ENCODE measurements at regions not wholly inside any gene's neighbourhood (a gene's known extent, or its start where the extent isn't known, plus 50 kb on each side); places are given as distances from the start of the nearest gene placed in this dataset.

DNA sequence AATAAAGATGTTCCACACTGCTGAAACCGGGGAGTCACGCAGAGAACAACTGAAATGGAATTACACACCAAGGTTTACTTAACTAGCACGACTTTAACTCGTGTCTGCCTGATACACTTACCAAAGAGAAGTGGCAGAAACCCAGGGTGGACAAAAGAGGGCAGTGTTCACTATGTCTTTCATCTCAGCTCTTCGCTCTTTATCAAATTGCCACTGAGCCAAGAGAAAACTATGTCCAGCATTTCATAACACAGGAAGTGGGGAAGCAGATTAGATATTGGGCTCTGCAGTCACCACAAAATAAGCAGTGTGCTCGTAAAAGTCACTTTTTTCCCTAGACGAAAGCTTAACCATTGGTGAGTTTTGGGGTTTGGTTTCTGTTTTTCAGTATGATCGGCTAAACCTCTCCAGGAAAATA is 155.7 kb downstream of the CHIC2 start:
- Histone ChIP-seq H3K9me3 (replicated peaks in 1 of 2; ENCODE audit: control insufficient read depth in 1 of 2, insufficient read depth in 1 of 2, low read length in 2 of 2) (no peaks in the 10 kb centered on the region), H3K4me2 (replicated peaks; ENCODE audit: extremely low read depth, low read length, poor library complexity, severe bottlenecking) (peak overlapping the region; percentile 74), H3K9ac (ENCODE audit: insufficient read depth, low read length, poor library complexity, severe bottlenecking) (peak overlapping the region; percentile 48), H4K20me1 (ENCODE audit: insufficient read depth, low read length) (no peaks in the 10 kb centered on the region), H3K4me3 (replicated peaks in 1 of 3; ENCODE audit: low read depth in 2 of 3, low read length in 3 of 3) (peak overlapping the region; percentile 14 to 79 (median 67)), H3K4me1 (ENCODE audit: control insufficient read depth in 1 of 2, insufficient read depth in 2 of 2, low read length in 2 of 2) (peaks cover 42 to 49% of the 10 kb centered on the region in 2 donors), H3K27ac (ENCODE audit: low read depth in 1 of 2, low read length in 2 of 2) (peak overlapping the region in 1 of 2 donors; percentile 64), H3K36me3 (replicated peaks in 1 of 2; ENCODE audit: control insufficient read depth in 1 of 2, insufficient read depth in 2 of 2, low read length in 2 of 2) (no peaks in the 10 kb centered on the region), H2AFZ (ENCODE audit: insufficient read depth, low read depth, low read length, poor library complexity, severe bottlenecking) (peak overlapping the region; percentile 54), H3K79me2 (ENCODE audit: insufficient read depth, low read length) (no peaks in the 10 kb centered on the region), H3K27me3 (ENCODE audit: control insufficient read depth in 2 of 2, insufficient read depth in 2 of 2, low read length in 2 of 2) (peaks cover 16 to 21% of the 10 kb centered on the region in 2 donors)
- Mint-ChIP-seq H3K36me3 (no peaks in the 10 kb centered on the region), H3K9me3 (no peaks in the 10 kb centered on the region), H3K27me3 (ENCODE audit: low read depth in 3 of 3) (peaks cover 4 to 13% (median 13%) of the 10 kb centered on the region in 3 donors), H3K27ac (peak overlapping the region in 5 of 7 donors; percentile 35 to 50 (median 46)), H3K4me1 (peaks cover 48% of the 10 kb centered on the region), H3K4me3 (peak overlapping the region; percentile 39 to 85)
- TF ChIP-seq, protein P1, sequence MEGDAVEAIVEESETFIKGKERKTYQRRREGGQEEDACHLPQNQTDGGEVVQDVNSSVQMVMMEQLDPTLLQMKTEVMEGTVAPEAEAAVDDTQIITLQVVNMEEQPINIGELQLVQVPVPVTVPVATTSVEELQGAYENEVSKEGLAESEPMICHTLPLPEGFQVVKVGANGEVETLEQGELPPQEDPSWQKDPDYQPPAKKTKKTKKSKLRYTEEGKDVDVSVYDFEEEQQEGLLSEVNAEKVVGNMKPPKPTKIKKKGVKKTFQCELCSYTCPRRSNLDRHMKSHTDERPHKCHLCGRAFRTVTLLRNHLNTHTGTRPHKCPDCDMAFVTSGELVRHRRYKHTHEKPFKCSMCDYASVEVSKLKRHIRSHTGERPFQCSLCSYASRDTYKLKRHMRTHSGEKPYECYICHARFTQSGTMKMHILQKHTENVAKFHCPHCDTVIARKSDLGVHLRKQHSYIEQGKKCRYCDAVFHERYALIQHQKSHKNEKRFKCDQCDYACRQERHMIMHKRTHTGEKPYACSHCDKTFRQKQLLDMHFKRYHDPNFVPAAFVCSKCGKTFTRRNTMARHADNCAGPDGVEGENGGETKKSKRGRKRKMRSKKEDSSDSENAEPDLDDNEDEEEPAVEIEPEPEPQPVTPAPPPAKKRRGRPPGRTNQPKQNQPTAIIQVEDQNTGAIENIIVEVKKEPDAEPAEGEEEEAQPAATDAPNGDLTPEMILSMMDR (IDR thresholded peaks at IDR 0.05) = peak; percentile 86
- intact Hi-C loops (cut with micrococcal nuclease) = loop anchor here (2.0 to 5.0 kb wide), 2 partner anchors 309 to 324 kb away; no protein-coding TSS in a partner anchor
- DNase-seq = peak; percentile 62 to 83 (median 78)
- no CpG with 5 or more reads among the region's 8 CpGs for WGBS (ENCODE audit: insufficient coverage)

DNA sequence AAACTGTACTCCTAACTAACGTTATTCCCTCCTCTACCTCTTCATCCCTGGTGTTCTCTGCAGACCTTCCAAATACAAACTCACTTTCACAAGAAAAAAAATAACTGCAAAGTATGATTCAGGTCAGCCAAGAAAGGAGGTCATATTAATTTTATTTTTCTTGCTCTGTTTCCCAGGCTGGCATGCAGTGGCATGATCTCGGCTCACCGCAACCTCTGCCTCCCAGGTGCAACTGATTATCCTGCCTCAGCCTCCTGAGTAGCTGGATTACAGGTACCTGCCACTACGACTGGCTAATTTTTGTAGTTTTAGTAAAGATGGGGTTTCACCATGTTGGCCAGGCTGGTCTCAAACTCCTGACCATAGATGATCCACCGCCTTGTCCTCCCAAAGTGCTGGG is 156.6 kb downstream of the CHIC2 start:
- no peaks in the 10 kb centered on the region for H3K9me3 Mint-ChIP-seq
- Histone ChIP-seq H2AFZ (ENCODE audit: insufficient read depth, low read depth, low read length, poor library complexity, severe bottlenecking) (no peak overlapping the region), H3K4me3 (replicated peaks in 1 of 3; ENCODE audit: low read depth in 2 of 3, low read length in 3 of 3) (no peak overlapping the region), H3K27ac (ENCODE audit: low read depth in 1 of 2, low read length in 2 of 2) (no peak overlapping the region), H3K4me2 (replicated peaks; ENCODE audit: extremely low read depth, low read length, poor library complexity, severe bottlenecking) (no peak overlapping the region), H3K27me3 (ENCODE audit: control insufficient read depth in 2 of 2, insufficient read depth in 2 of 2, low read length in 2 of 2) (peaks cover 16 to 21% of the 10 kb centered on the region in 2 donors), H3K9me3 (replicated peaks in 1 of 2; ENCODE audit: control insufficient read depth in 1 of 2, insufficient read depth in 1 of 2, low read length in 2 of 2) (no peaks in the 10 kb centered on the region), H3K9ac (ENCODE audit: insufficient read depth, low read length, poor library complexity, severe bottlenecking) (no peak overlapping the region), H3K79me2 (ENCODE audit: insufficient read depth, low read length) (no peaks in the 10 kb centered on the region), H4K20me1 (ENCODE audit: insufficient read depth, low read length) (no peaks in the 10 kb centered on the region), H3K4me1 (ENCODE audit: control insufficient read depth in 1 of 2, insufficient read depth in 2 of 2, low read length in 2 of 2) (peaks cover 35 to 40% of the 10 kb centered on the region in 2 donors), H3K36me3 (replicated peaks in 1 of 2; ENCODE audit: control insufficient read depth in 1 of 2, insufficient read depth in 2 of 2, low read length in 2 of 2) (no peaks in the 10 kb centered on the region)
- H3K4me1 Mint-ChIP-seq = peaks cover 39% of the 10 kb centered on the region
- WGBS (ENCODE audit: insufficient coverage) = 100% methylated on average over 1 of the region's 5 CpGs
- TF ChIP-seq, protein P1 (IDR thresholded peaks at IDR 0.05) = no peak
- no peaks in the 10 kb centered on the region for H3K36me3 Mint-ChIP-seq
- no peak overlapping the region for H3K27ac Mint-ChIP-seq
- peaks cover 4 to 13% (median 13%) of the 10 kb centered on the region in 3 donors for H3K27me3 Mint-ChIP-seq (ENCODE audit: low read depth in 3 of 3)
- H3K4me3 Mint-ChIP-seq = peak overlapping the region in 1 of 2 donors; percentile 85
- no peak for DNase-seq
- intact Hi-C loops (cut with micrococcal nuclease) = loop anchor here (2.0 to 5.0 kb wide), 3 partner anchors 310 to 325 kb away; no protein-coding TSS in a partner anchor

Data from CD14-positive monocyte (primary cell).